H9 (cell line): ENCODE measurements at regions not wholly inside any gene's neighbourhood (a gene's known extent, or its start where the extent isn't known, plus 50 kb on each side); places are given as distances from the start of the nearest gene placed in this dataset.

Experiments
- DNase-seq: peaks from one replicate; pipeline ENCODE4 v3.0.0-alpha.2; 2017
- H2AFZ ChIP-seq: one replicate; pipeline ENCODE4 v1.6.1; 2013; ENCODE audit warnings: mild to moderate bottlenecking, low read length, control low read depth, moderate library complexity
- H2AK5ac ChIP-seq: 2 replicates; pipeline ENCODE4 v1.6.1; 2013; ENCODE audit warnings: low read length, control low read depth, mixed read lengths; ENCODE audit not compliant: insufficient read length
- H2BK120ac ChIP-seq: one replicate; pipeline ENCODE4 v1.6.1; 2013; ENCODE audit warnings: low read depth, mild to moderate bottlenecking, low read length, control low read depth, inconsistent platforms; ENCODE audit not compliant: poor library complexity, severe bottlenecking
- H2BK12ac ChIP-seq: 2 replicates; pipeline ENCODE4 v1.6.1; 2013; ENCODE audit warnings: low read length, control low read depth, mixed read lengths, low read depth; ENCODE audit not compliant: insufficient read length
- H2BK15ac ChIP-seq: 2 replicates; pipeline ENCODE4 v1.6.1; 2013; ENCODE audit warnings: low read depth, low read length, control low read depth
- H2BK20ac ChIP-seq: one replicate; pipeline ENCODE4 v1.6.1; 2013; ENCODE audit warnings: low read depth, mild to moderate bottlenecking, low read length, control low read depth, inconsistent platforms; ENCODE audit not compliant: poor library complexity, severe bottlenecking
- H2BK5ac ChIP-seq: 2 replicates; pipeline ENCODE4 v1.6.1; 2013; ENCODE audit warnings: low read length, control low read depth, mixed read lengths; ENCODE audit not compliant: insufficient read length
- H3K14ac ChIP-seq: 2 replicates; pipeline ENCODE4 v1.6.1; 2013; ENCODE audit warnings: low read length, control low read depth; ENCODE audit not compliant: insufficient read depth
- H3K18ac ChIP-seq: 2 replicates; pipeline ENCODE4 v1.6.1; 2013; ENCODE audit warnings: low read depth, mild to moderate bottlenecking, mixed read lengths, low read length, control low read depth; ENCODE audit not compliant: insufficient read length
- H3K23ac ChIP-seq: 2 replicates; pipeline ENCODE4 v1.6.1; 2013; ENCODE audit warnings: low read length, control low read depth, mixed read lengths, low read depth; ENCODE audit not compliant: insufficient read length
- H3K23me2 ChIP-seq: 2 replicates; pipeline ENCODE4 v1.6.1; 2013; ENCODE audit warnings: low read depth, mild to moderate bottlenecking, mixed read lengths, low read length, control low read depth; ENCODE audit not compliant: insufficient read length, poor library complexity, severe bottlenecking
- H3K27ac ChIP-seq: 2 replicates; pipeline ENCODE4 v1.5.1; 2013; ENCODE audit warnings: low read length, control low read depth, mixed read lengths, low read depth; ENCODE audit not compliant: insufficient read length
- H3K27me3 ChIP-seq: 2 replicates; pipeline ENCODE4 v1.6.1; 2013; ENCODE audit warnings: low read length, control low read depth, inconsistent platforms; ENCODE audit not compliant: insufficient read depth
- H3K4ac ChIP-seq: 2 replicates; pipeline ENCODE4 v1.6.1; 2013; ENCODE audit warnings: low read depth, mild to moderate bottlenecking, control low read depth, inconsistent platforms, low read length, moderate library complexity
- H3K4me1 ChIP-seq: 2 replicates; pipeline ENCODE4 v1.6.1; 2013; ENCODE audit warnings: low read length, control low read depth, inconsistent platforms; ENCODE audit not compliant: insufficient read depth
- H3K4me2 ChIP-seq: 2 replicates; pipeline ENCODE4 v1.6.1; 2013; ENCODE audit warnings: low read length, control low read depth, mixed read lengths; ENCODE audit not compliant: insufficient read length, insufficient read depth
- H3K56ac ChIP-seq: 2 replicates; pipeline ENCODE4 v1.6.1; 2013; ENCODE audit warnings: low read depth, mild to moderate bottlenecking, mixed read lengths, low read length, control low read depth; ENCODE audit not compliant: insufficient read length
- H3K79me1 ChIP-seq: 2 replicates; pipeline ENCODE4 v1.6.1; 2013; ENCODE audit warnings: low read depth, mild to moderate bottlenecking, moderate library complexity, low read length, control low read depth, inconsistent platforms; ENCODE audit not compliant: insufficient read depth, poor library complexity, severe bottlenecking
- H3K79me2 ChIP-seq: 2 replicates; pipeline ENCODE4 v1.6.1; 2013; ENCODE audit warnings: low read length, control low read depth, inconsistent platforms; ENCODE audit not compliant: insufficient read depth
- H3K9ac ChIP-seq: 2 replicates; pipeline ENCODE4 v1.6.1; 2013; ENCODE audit warnings: low read length, control low read depth, mixed read lengths; ENCODE audit not compliant: insufficient read length; ENCODE audit errors: extremely low read depth
- H3K9me3 ChIP-seq: one replicate; pipeline ENCODE4 v1.6.1; 2013; ENCODE audit warnings: low read depth, low read length, inconsistent platforms; ENCODE audit not compliant: control insufficient read depth
- H3T11ph ChIP-seq: one replicate; pipeline ENCODE4 v1.6.1; 2013; ENCODE audit warnings: mild to moderate bottlenecking, low read length, control low read depth, inconsistent platforms
- H4K20me1 ChIP-seq: one replicate; pipeline ENCODE4 v1.6.1; 2013; ENCODE audit not compliant: control insufficient read depth, insufficient read length, insufficient read depth
- H4K5ac ChIP-seq: 2 replicates; pipeline ENCODE4 v1.6.1; 2013; ENCODE audit warnings: low read depth, mild to moderate bottlenecking, mixed read lengths, low read length, control low read depth; ENCODE audit not compliant: insufficient read length
- H4K8ac ChIP-seq: replicated peaks from 2 replicates; pipeline ENCODE4 v1.6.1; 2013; ENCODE audit warnings: low read length, control low read depth, mixed read lengths, low read depth; ENCODE audit not compliant: insufficient read length
- H4K91ac ChIP-seq: 2 replicates; pipeline ENCODE4 v1.6.1; 2013; ENCODE audit warnings: low read depth, mild to moderate bottlenecking, moderate library complexity, mixed read lengths, low read length, control low read depth; ENCODE audit not compliant: insufficient read length
- H3K27ac Mint-ChIP-seq, 3 experiments: 2 replicates in 2 of 3; 3 replicates in 1 of 3; pipeline ENCODE4 v1.8.0; 2020 to 2021; ENCODE audit warnings: mixed read lengths in 3 of 3, mild to moderate bottlenecking in 1 of 3, moderate library complexity in 1 of 3
- H3K27me3 Mint-ChIP-seq: 2 replicates; pipeline ENCODE4 v1.8.0; 2021; ENCODE audit warnings: low read depth, mild to moderate bottlenecking, moderate library complexity, mixed read lengths
- H3K36me3 Mint-ChIP-seq, 3 experiments: 2 replicates in 2 of 3; 3 replicates in 1 of 3; pipeline ENCODE4 v1.8.0; 2020 to 2021; ENCODE audit warnings: low read depth in 3 of 3, mixed read lengths in 3 of 3; ENCODE audit not compliant: insufficient read depth in 1 of 3
- H3K4me1 Mint-ChIP-seq, 2 experiments: 2 replicates each; pipeline ENCODE4 v1.8.0; 2020; ENCODE audit warnings: mixed read lengths in 2 of 2
- H3K4me3 Mint-ChIP-seq, 2 experiments: 2 replicates in 1 of 2; 3 replicates in 1 of 2; pipeline ENCODE4 v1.8.0; 2020 to 2021; ENCODE audit warnings: mild to moderate bottlenecking in 2 of 2, mixed read lengths in 2 of 2, moderate library complexity in 1 of 2
- H3K9me3 Mint-ChIP-seq, 2 experiments: 2 replicates in 1 of 2; 3 replicates in 1 of 2; pipeline ENCODE4 v1.8.0; 2020; ENCODE audit warnings: mild to moderate bottlenecking in 2 of 2, mixed read lengths in 2 of 2, moderate library complexity in 1 of 2
- whole genome bisulfite sequencing: extraction: QIAGEN DNeasy Blood & Tissue Kit; methylation state at CpG from one replicate; pipeline ENCODE4 v1.1.7; 2013; ENCODE audit warnings: missing lambda C conversion rate, low lambda C conversion rate, mixed read lengths; ENCODE audit not compliant: insufficient read length; ENCODE audit errors: extremely low coverage; 5-methylcytosine and 5-hydroxymethylcytosine counted together
- TF ChIP-seq, protein P1 (sequence below): fragments of 200-600 bp; sonication (generic); conservative IDR thresholded peaks from 3 replicates; pipeline ENCODE4 v1.8.0; 2021; ENCODE audit warnings: antibody characterized with exemption, mild to moderate bottlenecking

DNA sequence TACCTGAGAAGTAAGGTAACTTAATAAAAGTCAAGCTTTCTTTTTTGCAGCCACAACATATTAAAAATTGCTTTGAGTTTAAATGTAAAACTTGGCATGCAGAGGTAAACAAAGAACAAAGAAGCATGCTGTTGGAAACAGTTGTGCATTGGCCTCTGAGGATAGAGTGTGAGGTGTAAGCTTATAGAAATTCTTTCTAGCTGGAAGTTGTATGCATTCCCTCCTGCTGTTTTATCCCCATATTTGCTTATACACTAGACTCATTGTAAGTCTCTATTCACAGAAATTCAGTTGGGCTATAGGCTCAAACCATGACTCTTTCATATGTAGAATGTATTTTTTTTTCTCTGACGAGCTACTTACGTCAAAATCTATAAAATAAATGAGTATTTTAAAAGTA lies 316.3 kb downstream of the SLC6A15 start:
- Histone ChIP-seq H2BK120ac (no peak overlapping the region), H2AK5ac (no peak overlapping the region), H2BK15ac (no peak overlapping the region), H3K4me1 (0 out of 2 replicates have a peak, but pooled peaks cover 1% of the 10 kb centered on the region), H2BK12ac (no peak overlapping the region), H3K14ac (no peak overlapping the region), H3K9ac (no peak overlapping the region), H3K18ac (no peak overlapping the region), H3T11ph (no peak overlapping the region), H3K23me2 (no peaks in the 10 kb centered on the region), H3K27me3 (no peaks in the 10 kb centered on the region), H3K79me1 (no peaks in the 10 kb centered on the region), H4K91ac (no peak overlapping the region), H4K5ac (no peak overlapping the region), H2BK5ac (no peak overlapping the region), H3K4ac (no peak overlapping the region), H3K79me2 (no peaks in the 10 kb centered on the region), H4K20me1 (no peaks in the 10 kb centered on the region), H3K23ac (no peak overlapping the region), H3K56ac (no peak overlapping the region), H3K27ac (no peak overlapping the region), H3K4me2 (no peak overlapping the region), H3K9me3 (no peaks in the 10 kb centered on the region), H4K8ac (no peak overlapping the region), H2AFZ (no peak overlapping the region), H2BK20ac (no peak overlapping the region)
- TF ChIP-seq, protein P1, sequence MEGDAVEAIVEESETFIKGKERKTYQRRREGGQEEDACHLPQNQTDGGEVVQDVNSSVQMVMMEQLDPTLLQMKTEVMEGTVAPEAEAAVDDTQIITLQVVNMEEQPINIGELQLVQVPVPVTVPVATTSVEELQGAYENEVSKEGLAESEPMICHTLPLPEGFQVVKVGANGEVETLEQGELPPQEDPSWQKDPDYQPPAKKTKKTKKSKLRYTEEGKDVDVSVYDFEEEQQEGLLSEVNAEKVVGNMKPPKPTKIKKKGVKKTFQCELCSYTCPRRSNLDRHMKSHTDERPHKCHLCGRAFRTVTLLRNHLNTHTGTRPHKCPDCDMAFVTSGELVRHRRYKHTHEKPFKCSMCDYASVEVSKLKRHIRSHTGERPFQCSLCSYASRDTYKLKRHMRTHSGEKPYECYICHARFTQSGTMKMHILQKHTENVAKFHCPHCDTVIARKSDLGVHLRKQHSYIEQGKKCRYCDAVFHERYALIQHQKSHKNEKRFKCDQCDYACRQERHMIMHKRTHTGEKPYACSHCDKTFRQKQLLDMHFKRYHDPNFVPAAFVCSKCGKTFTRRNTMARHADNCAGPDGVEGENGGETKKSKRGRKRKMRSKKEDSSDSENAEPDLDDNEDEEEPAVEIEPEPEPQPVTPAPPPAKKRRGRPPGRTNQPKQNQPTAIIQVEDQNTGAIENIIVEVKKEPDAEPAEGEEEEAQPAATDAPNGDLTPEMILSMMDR: no peak
- Mint-ChIP-seq H3K27ac (no peak overlapping the region), H3K27me3 (no peaks in the 10 kb centered on the region), H3K4me1 (peaks cover 15 to 26% of the 10 kb centered on the region in 2 experiments), H3K36me3 (no peaks in the 10 kb centered on the region), H3K9me3 (no peaks in the 10 kb centered on the region), H3K4me3 (no peak overlapping the region)
- WGBS: no CpG with 5 or more reads among the region's 2 CpGs
- no peak for DNase-seq
